HEK293 (cell line): ENCODE measurements at regions not wholly inside any gene's neighbourhood (a gene's known extent, or its start where the extent isn't known, plus 50 kb on each side); places are given as distances from the start of the nearest gene placed in this dataset.

ENCODE experiments used
- CTCF ChIP-seq: fragments of 450-650 bp; formaldehyde crosslinking; IDR thresholded peaks from 2 replicates; pipeline ENCODE4 v1.5.1; 2016; ENCODE audit warnings: missing biosample characterization, missing genetic modification characterization
- KLF9 ChIP-seq: fragments of 450-650 bp; formaldehyde crosslinking; IDR thresholded peaks from 2 replicates; pipeline ENCODE4 v1.5.1; 2016; ENCODE audit warnings: missing biosample characterization, missing genetic modification characterization, low read depth
- ZBTB8A ChIP-seq: fragments of 450-650 bp; formaldehyde crosslinking; IDR thresholded peaks from 2 replicates; pipeline ENCODE4 v1.5.1; 2016; ENCODE audit warnings: missing biosample characterization, missing genetic modification characterization
- ZNF140 ChIP-seq: fragments of 450-650 bp; formaldehyde crosslinking; IDR thresholded peaks from 2 replicates; pipeline ENCODE4 v1.5.1; 2016; ENCODE audit warnings: missing biosample characterization, missing genetic modification characterization
- ZNF146 ChIP-seq: fragments of 450-650 bp; formaldehyde crosslinking; IDR thresholded peaks from 2 replicates; pipeline ENCODE4 v1.5.1; 2016; ENCODE audit warnings: missing biosample characterization, missing genetic modification characterization
- ZNF404 ChIP-seq: fragments of 450-650 bp; formaldehyde crosslinking; IDR thresholded peaks from 2 replicates; pipeline ENCODE4 v1.5.1; 2017; ENCODE audit warnings: missing biosample characterization, missing genetic modification characterization
- ZNF488 ChIP-seq: fragments of 450-650 bp; formaldehyde crosslinking; IDR thresholded peaks from 2 replicates; pipeline ENCODE4 v1.5.1; 2016; ENCODE audit warnings: missing biosample characterization, missing genetic modification characterization
- ZNF558 ChIP-seq: fragments of 450-650 bp; formaldehyde crosslinking; IDR thresholded peaks from 2 replicates; pipeline ENCODE4 v1.5.1; 2016; ENCODE audit warnings: missing biosample characterization, missing genetic modification characterization
- ZNF623 ChIP-seq: fragments of 450-650 bp; formaldehyde crosslinking; IDR thresholded peaks from 2 replicates; pipeline ENCODE4 v1.5.1; 2016; ENCODE audit warnings: missing biosample characterization, missing genetic modification characterization
- ZNF626 ChIP-seq: fragments of 450-650 bp; sonication (Bioruptor Pico); formaldehyde crosslinking; IDR thresholded peaks from 2 replicates; pipeline ENCODE4 v1.5.1; 2018; ENCODE audit warnings: missing biosample characterization, missing genetic modification characterization, inconsistent platforms
- ZNF670 ChIP-seq: fragments of 450-650 bp; formaldehyde crosslinking; IDR thresholded peaks from 2 replicates; pipeline ENCODE4 v1.5.1; 2016; ENCODE audit warnings: missing biosample characterization, missing genetic modification characterization, low read depth
- ZNF837 ChIP-seq: fragments of 450-650 bp; formaldehyde crosslinking; IDR thresholded peaks from 2 replicates; pipeline ENCODE4 v1.5.1; 2016; ENCODE audit warnings: missing biosample characterization, missing genetic modification characterization
- ZNF843 ChIP-seq: fragments of 450-650 bp; formaldehyde crosslinking; IDR thresholded peaks from 2 replicates; pipeline ENCODE4 v1.5.1; 2016; ENCODE audit warnings: missing biosample characterization, missing genetic modification characterization

- no peak for TF ChIP-seq ZNF488 (tag by site-specific recombination)
- TF ChIP-seq ZNF404 (tag by site-specific recombination): no peak
- TF ChIP-seq ZNF558: no peak
- no peak for TF ChIP-seq ZNF146 (tag by site-specific recombination)
- no peak for TF ChIP-seq ZNF843 (tag by site-specific recombination)
- TF ChIP-seq CTCF (tag by site-specific recombination): no peak
- no peak for TF ChIP-seq ZNF623 (tag by site-specific recombination)
- no peak for TF ChIP-seq ZBTB8A (tag by site-specific recombination)
- no peak for TF ChIP-seq ZNF140
- TF ChIP-seq ZNF626: no peak
- no peak for TF ChIP-seq ZNF670 (tag by site-specific recombination)
- TF ChIP-seq ZNF837 (tag by site-specific recombination): no peak
- no peak for TF ChIP-seq KLF9
Measured at GRCh38 chrX:1126738-1127137, 85.7 kb downstream of the CRLF2 start.
